Tibial artery (tissue), 4 donors: ENCODE measurements at regions not wholly inside any gene's neighbourhood (a gene's known extent, or its start where the extent isn't known, plus 50 kb on each side); places are given as distances from the start of the nearest gene placed in this dataset.

Experiments used
- DNase-seq, 2 donors: peaks; one replicate each; pipeline ENCODE4 v3.0.0-alpha.2; 2019
- H3K27ac ChIP-seq, 2 donors: fragments of 200-600 bp; sonication (generic) in 1 of 2; 1 replicate in 1 of 2; 2 replicates in 1 of 2; pipeline ENCODE4 v1.5.1; 2018 to 2019; ENCODE audit warnings: mild to moderate bottlenecking in 1 of 2
- H3K27me3 ChIP-seq, 2 donors: fragments of 200-600 bp; sonication (generic) in 1 of 2; one replicate each; pipeline versions ENCODE4 v1.5.1 to v1.6.0; 2016 to 2019
- H3K36me3 ChIP-seq, 3 donors: fragments of 200-600 bp; sonication (generic) in 2 of 3; one replicate each; pipeline ENCODE4 v1.5.1; 2016 to 2019; ENCODE audit warnings: mild to moderate bottlenecking in 2 of 3
- H3K4me1 ChIP-seq, 4 donors: fragments of 200-600 bp; sonication (generic) in 2 of 4; 1 replicate in 3 of 4; 2 replicates in 1 of 4; pipeline ENCODE4 v1.5.1; 2016 to 2019
- H3K4me3 ChIP-seq, 2 donors: fragments of 200-600 bp; sonication (generic) in 1 of 2; 1 replicate in 1 of 2; 2 replicates in 1 of 2; pipeline ENCODE4 v1.5.1; 2018 to 2019; ENCODE audit warnings: mild to moderate bottlenecking in 2 of 2
- H3K9me3 ChIP-seq, 3 donors: fragments of 200-600 bp; sonication (generic) in 1 of 3; one replicate each; pipeline ENCODE4 v1.5.1; 2016 to 2019
- intact Hi-C: fragments of 100-400 bp; cut with DNase I; formaldehyde crosslinking; loops from one replicate; pipeline ENCODE4 v1.15.0; 2023; ENCODE audit warnings: low total_unique reads
- TF ChIP-seq, protein P1 (sequence below), 2 experiments: fragments of 200-600 bp in 1 of 2; fragments of 450-650 bp in 1 of 2; IDR thresholded peaks; one replicate each; pipeline ENCODE4 v1.5.1; 2017 to 2019; ENCODE audit warnings: antibody characterized with exemption in 2 of 2, mild to moderate bottlenecking in 1 of 2, moderate library complexity in 1 of 2

GRCh38 chr5:153299891-153300290 is 190.6 kb upstream of the GRIA1 start:
- DNase-seq = no peak
- no peaks in the 10 kb centered on the region for H3K9me3 ChIP-seq
- H3K4me1 ChIP-seq = no peaks in the 10 kb centered on the region
- H3K27me3 ChIP-seq = no peaks in the 10 kb centered on the region
- TF ChIP-seq, protein P1, sequence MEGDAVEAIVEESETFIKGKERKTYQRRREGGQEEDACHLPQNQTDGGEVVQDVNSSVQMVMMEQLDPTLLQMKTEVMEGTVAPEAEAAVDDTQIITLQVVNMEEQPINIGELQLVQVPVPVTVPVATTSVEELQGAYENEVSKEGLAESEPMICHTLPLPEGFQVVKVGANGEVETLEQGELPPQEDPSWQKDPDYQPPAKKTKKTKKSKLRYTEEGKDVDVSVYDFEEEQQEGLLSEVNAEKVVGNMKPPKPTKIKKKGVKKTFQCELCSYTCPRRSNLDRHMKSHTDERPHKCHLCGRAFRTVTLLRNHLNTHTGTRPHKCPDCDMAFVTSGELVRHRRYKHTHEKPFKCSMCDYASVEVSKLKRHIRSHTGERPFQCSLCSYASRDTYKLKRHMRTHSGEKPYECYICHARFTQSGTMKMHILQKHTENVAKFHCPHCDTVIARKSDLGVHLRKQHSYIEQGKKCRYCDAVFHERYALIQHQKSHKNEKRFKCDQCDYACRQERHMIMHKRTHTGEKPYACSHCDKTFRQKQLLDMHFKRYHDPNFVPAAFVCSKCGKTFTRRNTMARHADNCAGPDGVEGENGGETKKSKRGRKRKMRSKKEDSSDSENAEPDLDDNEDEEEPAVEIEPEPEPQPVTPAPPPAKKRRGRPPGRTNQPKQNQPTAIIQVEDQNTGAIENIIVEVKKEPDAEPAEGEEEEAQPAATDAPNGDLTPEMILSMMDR (IDR thresholded peaks at IDR 0.05) = no peak
- H3K4me3 ChIP-seq = no peak overlapping the region
- intact Hi-C loops = no loop called here
- no peak overlapping the region for H3K27ac ChIP-seq
- H3K36me3 ChIP-seq = no peaks in the 10 kb centered on the region

GRCh38 chr5:153308282-153308681 is 182.2 kb upstream of the GRIA1 start:
- Histone ChIP-seq H3K4me3 (no peak overlapping the region), H3K36me3 (no peaks in the 10 kb centered on the region), H3K9me3 (no peaks in the 10 kb centered on the region), H3K27ac (no peak overlapping the region), H3K4me1 (peaks cover 0 to 4% (median 0%) of the 10 kb centered on the region in 4 donors), H3K27me3 (no peaks in the 10 kb centered on the region)
- DNase-seq = no peak
- TF ChIP-seq, protein P1 (IDR thresholded peaks at IDR 0.05) = no peak
- intact Hi-C loops = no loop called here

DNA sequence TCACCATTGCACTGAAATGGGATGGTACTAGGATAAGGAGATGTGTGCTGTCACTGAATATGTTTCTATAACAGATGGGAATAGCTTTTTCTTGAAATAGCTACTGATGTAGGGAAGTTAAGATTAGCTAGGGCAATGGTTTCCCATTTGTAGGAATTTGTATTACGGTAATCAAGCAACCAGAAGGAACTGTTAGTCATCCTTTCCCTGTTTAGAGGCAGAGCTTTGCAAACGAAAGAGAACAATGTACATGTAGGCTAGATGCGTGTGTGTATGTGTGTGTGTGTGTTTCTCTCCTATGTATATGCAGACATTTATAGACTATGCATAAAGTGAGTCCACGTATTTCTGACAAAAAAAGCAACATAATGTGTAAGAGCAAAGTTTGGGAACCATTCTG is 171.9 kb upstream of the GRIA1 start:
- TF ChIP-seq, protein P1 (IDR thresholded peaks at IDR 0.05) = no peak
- Histone ChIP-seq H3K27ac (no peak overlapping the region), H3K4me3 (no peak overlapping the region), H3K4me1 (no peaks in the 10 kb centered on the region), H3K27me3 (no peaks in the 10 kb centered on the region), H3K36me3 (no peaks in the 10 kb centered on the region), H3K9me3 (no peaks in the 10 kb centered on the region)
- DNase-seq = no peak
- intact Hi-C loops = no loop called here

DNA sequence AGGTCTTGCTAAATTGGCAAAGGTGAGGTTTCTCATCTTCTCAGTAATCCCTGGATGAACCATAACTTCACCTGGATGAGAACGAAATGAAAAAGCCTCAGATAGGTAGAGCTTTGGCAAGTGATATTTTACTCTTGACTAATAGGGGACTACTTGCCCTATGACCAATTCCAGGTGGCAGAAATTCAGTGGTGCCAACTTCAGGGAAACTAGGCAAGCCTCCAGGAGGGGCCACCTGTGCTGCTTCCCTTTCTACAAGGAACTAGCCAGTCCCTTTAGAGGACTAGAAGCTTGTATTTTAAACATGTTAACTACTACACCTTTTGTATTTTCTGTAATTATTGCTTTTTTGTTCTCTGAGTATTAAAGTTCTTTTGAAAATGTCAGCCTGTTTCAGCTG is 169.0 kb upstream of the GRIA1 start:
- Histone ChIP-seq H3K4me3 (no peak overlapping the region), H3K27me3 (no peaks in the 10 kb centered on the region), H3K27ac (no peak overlapping the region), H3K4me1 (no peaks in the 10 kb centered on the region), H3K9me3 (no peaks in the 10 kb centered on the region), H3K36me3 (no peaks in the 10 kb centered on the region)
- intact Hi-C loops = no loop called here
- no peak for DNase-seq
- TF ChIP-seq, protein P1 (IDR thresholded peaks at IDR 0.05) = no peak

DNA sequence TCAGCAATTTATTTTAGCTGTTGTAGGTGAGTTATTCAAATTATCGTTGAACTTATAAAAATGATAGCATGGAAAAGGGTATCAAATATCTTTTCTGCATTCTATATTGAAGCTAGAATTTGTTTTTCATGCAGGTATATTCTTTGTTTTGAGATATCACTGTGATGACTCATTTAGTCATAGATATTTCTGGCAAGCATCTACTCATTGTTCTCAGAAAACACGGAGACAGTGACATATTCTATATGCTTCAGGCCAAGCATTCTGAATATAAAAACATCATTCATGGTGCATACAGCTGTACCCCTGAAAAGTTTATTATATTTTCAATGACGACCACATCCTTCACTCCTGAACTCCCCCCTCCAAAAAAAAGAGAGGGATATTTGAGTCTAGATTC is 150.3 kb upstream of the GRIA1 start:
- H3K36me3 ChIP-seq = no peaks in the 10 kb centered on the region
- TF ChIP-seq, protein P1 (IDR thresholded peaks at IDR 0.05) = no peak
- H3K4me3 ChIP-seq = no peak overlapping the region
- H3K27me3 ChIP-seq = no peaks in the 10 kb centered on the region
- H3K27ac ChIP-seq = no peak overlapping the region
- H3K9me3 ChIP-seq = no peaks in the 10 kb centered on the region
- H3K4me1 ChIP-seq = peaks cover 0 to 20% (median 2%) of the 10 kb centered on the region in 4 donors
- DNase-seq = no peak
- intact Hi-C loops = no loop called here

- Histone ChIP-seq H3K27ac (no peak overlapping the region), H3K4me1 (peaks cover 0 to 26% (median 2%) of the 10 kb centered on the region in 4 donors), H3K9me3 (no peaks in the 10 kb centered on the region), H3K36me3 (no peaks in the 10 kb centered on the region), H3K4me3 (no peak overlapping the region), H3K27me3 (no peaks in the 10 kb centered on the region)
- intact Hi-C loops = no loop called here
- TF ChIP-seq, protein P1 (IDR thresholded peaks at IDR 0.05) = no peak
- DNase-seq = no peak
Observed at GRCh38 chr5:153340738-153341137, 149.7 kb upstream of the GRIA1 start.
